ENCODE measurements at regions not wholly inside any gene's neighbourhood (a gene's known extent, or its start where the extent isn't known, plus 50 kb on each side); places are given as distances from the start of the nearest gene placed in this dataset.

GRCh38 chr9:108702681-108703080 is 153.1 kb downstream of the ACTL7B start:
- H4K20me1 ChIP-seq (ENCODE audit: control insufficient read depth, insufficient read depth, insufficient read length) = no peaks in the 10 kb centered on the region
- no peak overlapping the region for H4K5ac ChIP-seq (ENCODE audit: insufficient read length, low read depth, low read length)
- H3K9ac ChIP-seq (ENCODE audit: extremely low read depth, insufficient read length, low read length) = no peak overlapping the region
- no peak overlapping the region for H2AFZ ChIP-seq (ENCODE audit: low read length)
- no peaks in the 10 kb centered on the region for H3K79me2 ChIP-seq (ENCODE audit: insufficient read depth, low read length)
- no peaks in the 10 kb centered on the region for H3K27me3 ChIP-seq (ENCODE audit: insufficient read depth, low read length)
- WGBS (ENCODE audit: extremely low coverage, insufficient read length, low lambda C conversion rate) = no CpG with 5 or more reads among the region's 4 CpGs
- no peak overlapping the region for H3K18ac ChIP-seq (ENCODE audit: insufficient read length, low read depth, low read length)
- no peak for DNase-seq
- no peaks in the 10 kb centered on the region for H3K79me1 ChIP-seq (ENCODE audit: insufficient read depth, low read depth, low read length, poor library complexity, severe bottlenecking)
- Mint-ChIP-seq H3K27ac (peak overlapping the region in 1 of 3 experiments; percentile 40; a peak in 1 of 7 replicates), H3K9me3 (no peaks in the 10 kb centered on the region; a peak in 1 of 5 replicates), H3K27me3 (ENCODE audit: low read depth) (no peaks in the 10 kb centered on the region), H3K4me3 (no peak overlapping the region), H3K4me1 (peaks cover 9% of the 10 kb centered on the region in 2 experiments), H3K36me3 (ENCODE audit: insufficient read depth in 1 of 3, low read depth in 3 of 3) (peaks cover 0 to 2% (median 0%) of the 10 kb centered on the region in 3 experiments; a peak in 1 of 7 replicates)
- H3K9me3 ChIP-seq (ENCODE audit: control insufficient read depth, low read depth, low read length) = no peaks in the 10 kb centered on the region
- no peaks in the 10 kb centered on the region; the same call in 1 of the 2 replicates for H3K4me1 ChIP-seq (ENCODE audit: insufficient read depth, low read length)
- no peak overlapping the region for H2BK20ac ChIP-seq (ENCODE audit: low read depth, low read length, poor library complexity, severe bottlenecking)
- H2AK5ac ChIP-seq (ENCODE audit: insufficient read length, low read length) = no peak overlapping the region
- no peak overlapping the region for H2BK120ac ChIP-seq (ENCODE audit: low read depth, low read length, poor library complexity, severe bottlenecking)
- H3K14ac ChIP-seq (ENCODE audit: insufficient read depth, low read length) = no peak overlapping the region
- no peak overlapping the region for H3K56ac ChIP-seq (ENCODE audit: insufficient read length, low read depth, low read length)
- no peaks in the 10 kb centered on the region for H3K23me2 ChIP-seq (ENCODE audit: insufficient read length, low read depth, low read length, poor library complexity, severe bottlenecking)
- H2BK5ac ChIP-seq (ENCODE audit: insufficient read length, low read length) = no peak overlapping the region
- no peak overlapping the region for H3K4ac ChIP-seq (ENCODE audit: low read depth, low read length)
- TF ChIP-seq, protein P1, sequence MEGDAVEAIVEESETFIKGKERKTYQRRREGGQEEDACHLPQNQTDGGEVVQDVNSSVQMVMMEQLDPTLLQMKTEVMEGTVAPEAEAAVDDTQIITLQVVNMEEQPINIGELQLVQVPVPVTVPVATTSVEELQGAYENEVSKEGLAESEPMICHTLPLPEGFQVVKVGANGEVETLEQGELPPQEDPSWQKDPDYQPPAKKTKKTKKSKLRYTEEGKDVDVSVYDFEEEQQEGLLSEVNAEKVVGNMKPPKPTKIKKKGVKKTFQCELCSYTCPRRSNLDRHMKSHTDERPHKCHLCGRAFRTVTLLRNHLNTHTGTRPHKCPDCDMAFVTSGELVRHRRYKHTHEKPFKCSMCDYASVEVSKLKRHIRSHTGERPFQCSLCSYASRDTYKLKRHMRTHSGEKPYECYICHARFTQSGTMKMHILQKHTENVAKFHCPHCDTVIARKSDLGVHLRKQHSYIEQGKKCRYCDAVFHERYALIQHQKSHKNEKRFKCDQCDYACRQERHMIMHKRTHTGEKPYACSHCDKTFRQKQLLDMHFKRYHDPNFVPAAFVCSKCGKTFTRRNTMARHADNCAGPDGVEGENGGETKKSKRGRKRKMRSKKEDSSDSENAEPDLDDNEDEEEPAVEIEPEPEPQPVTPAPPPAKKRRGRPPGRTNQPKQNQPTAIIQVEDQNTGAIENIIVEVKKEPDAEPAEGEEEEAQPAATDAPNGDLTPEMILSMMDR (conservative IDR thresholded peaks at IDR 0.05) = no peak
- H3K4me2 ChIP-seq (ENCODE audit: insufficient read depth, insufficient read length, low read length) = no peak overlapping the region
- H4K8ac ChIP-seq (replicated peaks; ENCODE audit: insufficient read length, low read depth, low read length) = no peak overlapping the region
- H2BK15ac ChIP-seq (ENCODE audit: low read depth, low read length) = no peak overlapping the region
- H4K91ac ChIP-seq (ENCODE audit: insufficient read length, low read depth, low read length) = no peak overlapping the region
- H3T11ph ChIP-seq (ENCODE audit: low read length) = no peak overlapping the region
- H3K27ac ChIP-seq (ENCODE audit: insufficient read length, low read depth, low read length) = no peak overlapping the region
- H3K23ac ChIP-seq (ENCODE audit: insufficient read length, low read depth, low read length) = no peak overlapping the region
- H2BK12ac ChIP-seq (ENCODE audit: insufficient read length, low read depth, low read length) = no peak overlapping the region
